NCI-H2171 (cell line): ENCODE measurements at regions not wholly inside any gene's neighbourhood (a gene's known extent, or its start where the extent isn't known, plus 50 kb on each side); places are given as distances from the start of the nearest gene placed in this dataset.

Source experiments
- DNase-seq: peaks from one replicate; lab custom pipeline; 2025; lab: John Stamatoyannopoulos, UW

DNA sequence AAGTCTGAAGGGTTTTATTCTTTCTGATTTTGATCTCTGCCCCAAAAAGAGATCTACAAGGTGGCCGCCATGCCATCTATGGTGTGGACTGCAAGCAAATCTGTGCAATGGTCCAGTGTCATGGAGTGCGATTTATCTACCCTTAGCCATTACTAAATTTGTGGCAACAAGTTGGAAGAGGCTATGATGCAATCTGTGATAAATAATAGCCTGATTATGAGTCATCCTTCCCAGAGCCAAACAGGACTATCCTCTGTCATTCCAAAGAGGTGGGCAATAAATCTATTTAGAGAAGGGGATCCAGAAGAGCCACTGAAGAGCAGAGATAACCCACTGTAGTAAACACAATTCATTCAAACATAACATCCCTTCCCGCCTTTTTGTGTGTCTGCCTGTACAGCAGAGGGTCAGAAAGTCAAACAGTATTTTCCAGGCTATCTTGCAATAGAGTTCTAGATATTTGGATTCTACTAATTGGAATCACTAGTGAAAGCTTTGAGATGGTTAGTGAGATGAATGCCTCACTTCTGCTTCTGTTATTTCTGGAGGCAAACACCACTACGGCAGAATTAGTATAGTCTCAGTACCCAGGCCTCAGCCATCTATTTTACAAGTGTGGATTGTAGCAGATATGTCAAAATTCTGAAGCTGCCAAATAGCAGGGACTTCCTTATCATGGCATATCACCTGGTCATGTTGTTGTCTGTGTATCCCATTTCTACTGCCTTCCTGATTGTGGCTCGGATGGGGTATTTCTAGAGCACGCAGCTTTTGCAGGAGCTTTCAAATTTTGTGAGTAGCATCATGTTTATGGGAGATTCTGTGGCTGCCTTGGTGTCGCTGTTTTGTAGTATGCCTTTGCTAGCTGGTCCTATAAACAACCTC is 192.0 kb downstream of the SMIM20 start:
- no peak for DNase-seq

DNA sequence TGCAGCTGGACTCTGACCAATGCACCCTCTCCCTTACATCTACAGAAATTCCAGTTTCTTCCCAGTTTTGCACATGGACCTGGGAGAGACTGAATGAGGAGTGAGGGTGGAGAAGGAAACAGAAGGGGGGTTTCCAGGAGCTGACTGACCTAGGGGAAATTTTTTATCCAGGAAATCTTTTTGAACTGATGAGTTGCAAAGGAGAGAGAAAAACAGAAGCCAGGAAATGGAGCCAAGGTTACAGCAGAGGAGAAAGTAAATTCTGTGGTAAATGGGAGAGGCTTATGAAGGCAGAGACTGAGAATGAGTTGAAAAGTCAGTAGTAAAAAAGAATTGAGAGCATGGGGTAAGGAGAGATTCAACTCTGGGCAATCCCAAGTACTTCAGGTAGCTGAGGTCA is 192.8 kb downstream of the SMIM20 start:
- no peak for DNase-seq

DNA sequence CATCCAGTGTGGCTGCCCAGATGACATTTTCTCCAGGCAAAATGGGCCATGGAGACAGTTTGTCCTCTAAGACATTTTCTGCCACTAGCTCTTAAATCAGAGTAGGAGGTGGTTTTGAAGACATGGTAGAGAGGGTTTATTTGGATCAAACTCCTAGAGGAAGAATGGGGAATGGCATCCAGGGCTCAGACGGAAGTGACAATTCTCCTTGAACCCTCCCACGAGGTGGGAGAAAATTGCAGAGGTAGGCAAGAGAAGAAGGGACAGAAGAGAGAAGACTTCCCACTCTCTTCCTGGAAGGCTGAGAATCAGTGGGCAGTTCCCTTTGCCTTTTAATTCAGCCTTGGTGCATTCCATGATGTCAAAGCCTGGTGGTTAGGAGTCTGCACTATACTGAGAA is 194.0 kb downstream of the SMIM20 start:
- no peak for DNase-seq

DNA sequence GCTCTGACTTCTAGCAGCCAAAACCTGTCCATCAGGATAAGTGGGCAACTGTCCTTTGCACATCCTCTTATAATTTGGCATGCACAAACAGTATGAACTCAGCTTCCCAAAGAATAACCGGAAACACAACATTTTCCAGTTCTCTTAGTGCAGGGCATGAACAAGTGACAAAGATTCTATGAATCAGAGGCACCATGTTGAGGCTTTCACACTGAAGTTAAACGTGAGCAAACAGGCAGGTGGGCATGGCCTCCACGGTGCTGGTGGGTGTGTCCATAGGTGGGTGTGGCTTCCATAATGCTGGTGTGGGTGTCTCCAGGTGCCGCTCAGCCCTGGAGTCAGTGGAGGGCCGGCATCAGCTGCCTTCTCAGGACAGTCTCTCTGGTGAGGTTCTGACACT is 196.5 kb downstream of the SMIM20 start:
- no peak for DNase-seq

DNA sequence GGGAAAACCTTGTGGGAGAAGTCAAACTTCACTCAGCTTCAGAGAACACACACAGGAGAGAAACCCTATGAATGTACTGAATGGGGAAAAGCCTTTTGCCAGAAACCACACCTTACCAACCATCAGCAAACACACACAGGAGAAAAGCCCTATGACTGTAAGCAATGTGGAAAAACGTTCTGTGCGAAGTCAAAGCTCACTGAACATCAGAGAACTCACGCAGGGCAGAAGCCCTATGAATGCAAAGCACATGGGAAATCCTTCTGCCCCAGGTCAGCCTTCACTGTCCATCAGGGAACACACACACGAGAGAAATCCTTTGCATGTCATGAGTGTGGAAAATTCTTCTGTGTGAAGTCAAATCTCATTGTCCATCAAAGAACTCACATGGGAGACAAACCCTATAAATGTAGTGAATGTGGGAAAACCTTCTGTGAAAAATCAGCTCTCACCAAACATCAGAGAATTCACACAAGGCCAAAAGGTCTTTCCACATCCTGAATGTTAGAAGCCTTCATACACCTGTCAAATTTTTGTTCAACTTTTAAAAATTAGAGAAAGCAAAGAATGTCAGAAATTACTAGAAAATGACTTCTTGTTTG is 199.4 kb downstream of the SMIM20 start:
- no peak for DNase-seq

DNA sequence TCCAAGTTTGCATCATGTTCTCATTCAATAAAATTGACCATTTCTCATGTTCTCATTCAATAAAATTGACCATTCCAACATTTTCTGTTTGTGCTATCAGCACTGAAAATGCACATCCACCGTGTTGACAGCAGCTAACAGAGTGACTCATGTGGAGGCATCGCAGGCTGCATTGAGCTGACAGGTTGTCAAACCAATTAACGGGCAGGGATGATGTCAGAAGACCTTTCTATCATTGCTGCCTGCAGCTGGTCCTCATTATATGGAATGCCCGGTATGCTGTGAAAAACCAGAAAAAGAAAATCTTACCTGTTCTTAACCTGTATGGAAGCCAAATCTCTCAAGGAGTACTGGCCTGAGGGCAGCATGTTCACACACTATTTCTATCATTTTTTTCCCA is 202.0 kb downstream of the SMIM20 start:
- DNase-seq = no peak

DNA sequence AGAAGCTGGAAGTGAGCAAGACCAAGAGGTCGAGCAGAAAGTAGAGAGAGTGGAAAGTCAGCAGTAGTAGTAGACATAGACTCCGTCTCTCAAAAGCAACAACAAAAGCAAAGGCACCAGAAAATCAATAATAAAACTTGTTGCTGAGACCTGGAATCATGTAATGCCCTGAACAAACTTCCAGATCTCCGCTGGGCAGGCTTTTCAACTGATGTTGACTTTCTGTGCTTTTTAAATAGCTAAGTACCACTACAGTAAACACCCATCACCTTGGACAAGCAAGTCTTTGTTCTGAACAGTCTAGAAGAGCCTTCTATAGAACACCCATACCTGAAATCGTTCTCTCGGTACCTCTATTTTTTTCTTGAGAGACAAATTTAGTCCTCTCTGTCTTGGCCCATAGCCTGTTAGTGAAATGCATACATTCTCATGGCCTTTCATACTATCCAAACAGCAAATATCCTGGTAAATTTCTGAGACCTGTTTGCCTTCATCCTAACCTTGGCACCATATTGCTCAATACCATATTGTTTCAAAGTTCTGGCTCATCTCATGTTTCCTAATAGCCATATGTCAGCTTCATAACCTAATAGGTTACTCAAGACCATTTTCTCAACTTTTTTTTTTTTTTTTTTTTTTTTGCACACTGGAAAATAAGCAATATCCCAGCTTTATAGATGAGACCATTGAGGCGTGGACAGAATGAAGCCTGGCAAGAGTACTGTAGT is 200.6 kb upstream of the RBPJ start:
- DNase-seq = peak; percentile 64

DNA sequence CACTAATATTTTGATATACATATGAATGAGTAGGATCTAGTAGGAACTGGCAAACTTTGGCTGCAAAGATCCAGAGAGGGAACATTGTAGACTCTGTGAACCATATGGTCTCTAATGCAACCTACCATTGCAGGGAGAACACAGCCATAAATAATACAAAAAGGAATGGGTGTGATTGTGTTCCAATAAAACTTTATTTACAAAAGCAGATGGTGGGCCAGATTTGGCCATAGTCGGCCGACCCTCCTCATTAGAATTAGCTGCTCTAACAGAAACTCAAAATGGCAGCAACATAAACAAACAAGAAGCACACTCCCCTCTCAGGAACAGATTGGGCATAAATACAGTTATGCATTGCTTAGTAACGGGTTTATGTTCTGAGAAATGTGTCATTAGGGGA is 198.1 kb upstream of the RBPJ start:
- no peak for DNase-seq

DNA sequence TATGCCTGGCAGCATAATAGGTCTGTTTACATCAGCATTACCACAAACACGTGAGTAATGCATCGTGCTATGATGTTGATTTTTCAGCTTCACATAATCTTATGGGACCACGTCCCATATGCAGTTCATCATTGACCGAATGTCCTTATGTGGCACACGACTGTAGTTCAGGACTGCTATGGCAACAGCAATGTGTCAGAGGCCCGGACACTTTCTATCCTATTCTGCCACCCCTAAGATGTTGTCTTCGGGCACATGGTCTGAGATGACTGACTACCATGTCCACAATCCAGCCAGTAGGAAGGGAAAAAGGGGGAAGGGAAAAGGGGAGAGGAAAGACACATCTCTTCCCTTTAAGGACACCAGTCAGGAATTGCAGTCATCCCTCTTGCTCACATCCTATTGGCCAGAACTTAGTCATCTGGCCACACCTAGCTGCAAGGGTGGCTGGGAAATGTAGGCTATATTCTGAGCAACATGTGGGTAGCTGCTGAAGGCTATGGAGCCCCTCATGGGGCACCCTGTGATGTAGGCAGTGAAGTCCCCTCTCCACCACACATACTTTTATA is 196.0 kb upstream of the RBPJ start:
- no peak for DNase-seq

DNA sequence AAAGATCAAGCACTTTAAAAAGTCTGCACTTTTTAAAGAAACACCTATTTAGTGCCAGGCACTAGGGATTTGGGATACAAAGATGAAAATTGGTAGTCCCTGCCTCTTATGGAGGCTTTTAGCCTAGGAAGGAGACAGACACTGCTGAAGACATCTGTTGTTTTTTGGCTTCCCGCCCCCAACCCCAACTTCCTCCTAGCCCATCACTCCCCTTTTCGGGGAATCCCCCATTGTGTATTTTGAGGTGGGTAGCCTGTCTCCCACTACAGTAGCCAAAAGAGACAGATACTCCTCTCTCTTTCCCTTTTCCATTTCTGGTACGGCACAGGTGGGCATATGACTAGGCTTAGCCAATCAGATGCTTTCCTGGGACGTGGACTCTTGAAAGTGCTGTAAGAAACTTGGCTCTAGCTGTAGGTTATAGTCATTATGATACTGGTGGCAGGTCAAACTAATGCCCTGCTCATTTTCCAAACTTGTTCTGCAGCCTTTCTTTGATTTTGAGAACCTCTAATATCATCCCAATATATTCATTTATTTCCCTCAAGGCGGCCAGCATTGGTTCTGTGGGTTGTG is 194.6 kb upstream of the RBPJ start:
- DNase-seq = no peak

DNA sequence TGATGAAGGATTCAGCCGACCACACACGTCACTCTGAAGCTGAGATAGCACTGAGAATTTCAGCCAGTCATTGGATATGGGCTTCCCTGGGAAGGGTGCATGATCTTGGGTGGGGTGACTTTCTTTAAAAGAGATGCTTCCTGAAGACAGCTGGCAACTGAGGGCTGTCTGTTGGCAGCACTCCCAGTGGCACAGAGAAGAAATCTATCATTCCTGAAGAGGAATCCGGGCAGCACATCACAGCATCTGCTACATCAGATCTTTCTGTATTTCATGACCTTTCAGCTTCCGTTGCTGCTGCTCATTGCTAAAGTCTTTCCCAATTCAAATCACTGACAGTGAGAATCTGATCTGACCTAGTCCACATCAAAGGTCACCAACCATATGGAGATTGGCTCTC is 193.8 kb upstream of the RBPJ start:
- DNase-seq = no peak

DNA sequence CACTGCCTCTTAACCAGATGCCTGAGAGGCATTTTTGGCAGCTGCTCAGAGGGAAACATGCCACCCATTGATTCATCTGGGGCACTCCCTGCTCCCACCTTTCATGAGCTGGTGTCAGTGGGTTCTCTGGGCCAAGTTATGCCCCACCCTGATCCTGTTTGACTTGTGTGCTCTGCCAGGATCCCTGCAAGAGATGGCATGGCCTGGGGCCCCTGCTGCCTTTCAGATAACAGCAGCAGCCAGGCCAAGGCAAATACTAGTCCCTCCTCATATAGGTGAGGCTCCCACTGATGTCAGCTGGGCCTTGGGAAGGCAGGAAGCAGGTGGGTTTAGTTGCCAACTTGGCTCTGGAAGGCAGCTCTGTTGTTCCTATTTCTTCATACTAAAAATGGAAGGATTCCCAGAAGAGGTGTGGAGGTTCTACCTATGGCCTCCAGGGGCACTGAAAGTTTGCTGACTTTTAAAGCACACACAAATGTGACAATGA is 192.9 kb upstream of the RBPJ start:
- DNase-seq = no peak

DNA sequence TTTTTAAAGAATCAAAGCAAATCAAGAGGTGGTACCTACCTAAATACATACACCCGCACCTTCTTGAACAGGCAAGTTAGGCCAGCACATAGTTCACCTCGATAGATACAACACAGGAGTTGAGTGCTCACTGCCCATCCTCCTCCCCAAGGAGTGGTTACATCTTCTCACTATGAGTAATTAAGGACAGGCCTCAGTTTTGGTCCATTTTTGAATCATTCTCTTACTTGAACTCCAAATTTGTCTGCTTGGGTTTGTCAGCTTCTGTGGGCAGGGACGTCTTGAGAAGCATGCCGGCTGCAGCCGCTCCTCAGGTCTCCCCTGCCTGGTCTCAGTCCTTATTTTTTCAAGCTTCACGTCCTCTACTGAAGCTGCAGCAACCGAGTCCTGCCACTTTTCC is 190.6 kb upstream of the RBPJ start:
- no peak for DNase-seq

DNA sequence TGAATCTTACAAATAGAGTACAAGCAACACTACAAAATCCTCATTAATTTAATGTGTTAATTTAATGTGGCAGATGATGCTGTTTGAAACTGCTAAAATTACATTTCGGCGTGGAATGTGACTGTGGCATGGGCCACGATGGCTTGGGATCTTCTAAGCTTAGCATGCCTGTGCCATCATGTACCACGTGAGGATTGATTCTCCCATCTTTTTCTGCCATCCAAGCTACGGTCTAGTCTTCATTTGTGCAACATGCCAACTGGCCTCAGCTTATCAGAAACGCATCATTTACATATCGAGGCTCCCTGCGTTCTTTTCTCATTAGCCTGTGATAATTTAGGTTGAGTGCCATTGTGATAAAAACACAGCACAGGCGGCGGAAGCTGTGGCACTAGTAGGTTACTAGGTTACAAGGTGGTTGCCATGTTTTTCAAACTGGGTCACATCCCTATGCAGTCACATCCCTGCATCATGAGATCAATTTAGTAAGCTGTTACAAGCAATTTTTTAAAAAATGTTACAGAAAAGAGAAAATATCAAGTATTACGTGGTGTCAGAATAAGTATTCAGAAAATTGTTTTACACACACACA is 189.9 kb upstream of the RBPJ start:
- DNase-seq = no peak

DNA sequence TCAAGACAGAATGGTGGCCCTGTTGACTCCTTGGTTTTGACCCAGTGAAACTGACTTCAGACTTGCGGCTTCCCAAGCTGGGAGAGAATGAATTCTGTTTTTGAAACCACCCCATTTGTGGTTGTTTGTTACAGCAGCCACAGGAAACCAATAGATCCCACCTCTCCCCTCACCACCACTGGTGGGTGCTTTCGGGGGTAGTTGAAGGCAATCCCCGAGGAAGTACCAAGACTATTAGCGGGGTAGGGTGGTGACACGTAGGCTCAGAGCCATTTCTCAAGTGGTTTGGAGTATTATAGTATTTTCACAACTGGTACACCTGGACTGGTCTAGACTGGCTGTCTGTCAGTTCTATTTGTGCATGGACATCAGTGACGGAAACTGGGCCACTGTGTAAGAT is 189.1 kb upstream of the RBPJ start:
- DNase-seq = no peak

DNA sequence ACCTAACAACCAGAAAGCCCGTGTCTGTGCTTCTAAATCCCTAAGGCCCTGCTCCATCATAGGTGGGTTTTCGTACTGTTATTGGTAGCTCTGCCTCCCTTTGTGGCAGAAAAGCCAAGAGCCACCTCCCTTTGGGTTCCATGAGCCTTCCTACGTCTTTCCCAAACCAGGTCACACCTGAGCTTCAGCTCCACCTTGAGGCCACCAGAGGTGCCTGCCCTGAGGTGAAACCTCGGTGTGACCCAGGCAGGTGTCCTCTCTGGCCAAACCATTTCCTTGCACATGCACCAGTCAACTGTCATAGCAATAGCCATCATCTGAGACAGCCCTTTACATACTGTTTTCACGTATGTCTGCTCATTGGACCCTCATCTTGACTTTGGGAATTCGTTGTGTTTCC is 188.0 kb upstream of the RBPJ start:
- no peak for DNase-seq

DNA sequence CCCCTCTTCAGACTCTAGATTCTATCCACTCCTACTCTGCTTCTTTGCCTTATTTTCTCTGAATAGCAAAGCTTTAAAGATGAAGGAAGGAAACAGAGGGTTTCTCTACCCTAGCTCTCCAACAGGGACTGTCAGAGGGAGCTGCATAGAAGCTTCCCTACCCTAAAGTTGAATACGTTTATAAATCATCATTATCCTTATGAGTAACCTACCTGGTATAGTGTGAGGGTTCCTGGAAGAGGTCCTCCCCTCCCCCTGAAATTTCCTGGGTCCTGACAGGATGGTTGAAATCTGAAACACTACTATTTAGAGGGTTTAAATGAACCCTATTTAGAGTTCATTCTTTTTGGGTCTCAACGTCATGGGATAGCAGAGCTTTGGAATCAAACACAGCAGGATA is 187.0 kb upstream of the RBPJ start:
- no peak for DNase-seq

DNA sequence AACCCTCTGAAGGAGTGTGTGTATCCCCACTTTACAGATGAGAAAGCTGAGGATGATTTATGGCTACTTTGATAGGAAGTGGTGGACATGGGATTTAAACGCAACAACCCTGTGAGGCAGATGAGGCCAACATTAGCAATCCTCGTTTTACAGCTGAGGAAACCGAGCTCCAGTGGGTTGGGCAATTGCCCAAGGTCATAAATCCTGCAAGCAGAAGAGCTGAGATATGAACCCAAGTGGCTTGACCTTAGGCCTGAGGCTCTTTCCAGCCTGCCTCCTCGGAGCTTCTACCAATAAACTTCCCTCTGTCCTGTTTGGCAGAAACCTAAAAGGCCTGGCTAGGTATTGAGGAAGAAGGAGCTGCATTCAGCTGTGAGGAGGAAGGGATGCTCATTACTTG is 185.5 kb upstream of the RBPJ start:
- DNase-seq = no peak

DNA sequence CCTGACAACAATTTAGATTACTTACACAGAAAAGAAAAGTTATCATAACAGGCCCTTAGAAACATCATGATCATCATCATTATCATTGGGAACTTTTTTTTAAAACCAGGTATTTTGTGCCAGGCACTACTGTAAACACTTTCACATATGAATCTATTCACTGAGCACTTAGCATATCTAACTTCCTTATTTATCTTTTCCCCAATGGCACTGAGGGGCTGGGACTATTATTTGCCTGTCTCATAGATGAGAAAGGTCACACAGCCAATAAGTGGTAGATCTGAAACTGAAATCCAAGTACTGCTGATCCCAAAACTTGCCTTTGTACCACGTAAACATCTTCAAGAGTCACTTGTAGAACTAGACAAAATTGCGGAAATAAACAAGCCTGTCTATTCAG is 184.2 kb upstream of the RBPJ start:
- DNase-seq = no peak

DNA sequence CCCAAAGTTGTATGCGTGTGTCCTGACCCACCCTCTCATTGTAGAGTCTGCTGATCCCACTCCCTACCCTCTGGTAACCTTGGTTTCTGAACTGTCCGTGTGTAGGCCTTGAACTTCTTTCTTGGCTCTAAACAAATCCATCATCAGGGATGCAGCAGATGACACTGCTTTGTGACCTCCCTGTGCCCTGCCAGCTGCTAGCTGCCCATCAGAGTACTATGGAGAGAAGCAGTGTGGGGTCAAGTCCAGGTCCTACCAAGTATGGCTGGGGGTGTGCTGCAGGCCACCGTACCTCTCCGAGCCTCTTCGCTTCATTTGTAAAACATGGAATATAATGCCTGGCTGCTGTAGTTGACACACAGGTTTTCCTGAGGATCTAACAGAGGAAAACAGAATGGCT is 183.5 kb upstream of the RBPJ start:
- DNase-seq = no peak

DNA sequence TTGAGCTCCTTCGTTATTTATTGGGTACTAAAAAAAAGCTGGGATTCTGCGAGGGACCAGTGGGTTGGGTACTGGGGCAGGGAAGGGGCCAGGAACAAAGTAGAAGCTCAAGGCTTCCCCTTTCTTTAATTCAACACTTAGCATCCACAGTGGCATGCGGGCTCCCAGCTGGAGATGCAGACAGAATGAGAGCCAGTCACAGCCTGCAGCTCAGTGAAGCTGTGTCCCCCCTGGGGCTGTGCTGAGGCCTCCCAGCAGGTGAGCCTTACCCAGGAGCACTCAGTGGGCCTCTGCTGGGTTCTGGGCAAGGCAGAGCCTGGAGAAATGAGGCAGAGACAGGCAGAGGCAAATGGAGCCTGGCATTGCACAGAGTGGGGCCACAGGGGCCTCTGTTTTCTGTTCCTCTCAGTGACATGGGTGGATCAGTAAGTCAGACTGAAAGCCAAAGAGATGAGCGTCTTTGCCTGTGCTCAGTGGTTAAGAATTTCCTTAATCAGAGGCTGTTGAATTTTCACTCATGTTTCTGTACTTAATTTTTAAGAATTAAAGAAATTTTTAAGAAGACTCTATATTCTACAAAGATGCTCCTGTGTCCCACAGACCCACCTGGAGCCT is 181.4 kb upstream of the RBPJ start:
- DNase-seq = no peak
